GM23248 (cell line): ENCODE measurements at regions not wholly inside any gene's neighbourhood (a gene's known extent, or its start where the extent isn't known, plus 50 kb on each side); places are given as distances from the start of the nearest gene placed in this dataset.

ENCODE experiments used
- EZH2 ChIP-seq: fragments of 200-600 bp; sonication (generic); IDR thresholded peaks from 2 replicates; pipeline ENCODE4 v1.6.1; 2018; ENCODE audit warnings: antibody characterized with exemption, mild to moderate bottlenecking; ENCODE audit not compliant: insufficient read depth, poor library complexity, severe bottlenecking
- EZH2phosphoT487 ChIP-seq: fragments of 200-600 bp; sonication (generic); IDR thresholded peaks from 2 replicates; pipeline ENCODE4 v1.6.1; 2018; ENCODE audit warnings: antibody characterized with exemption, moderate library complexity, mild to moderate bottlenecking, low read depth; ENCODE audit not compliant: insufficient read depth

DNA sequence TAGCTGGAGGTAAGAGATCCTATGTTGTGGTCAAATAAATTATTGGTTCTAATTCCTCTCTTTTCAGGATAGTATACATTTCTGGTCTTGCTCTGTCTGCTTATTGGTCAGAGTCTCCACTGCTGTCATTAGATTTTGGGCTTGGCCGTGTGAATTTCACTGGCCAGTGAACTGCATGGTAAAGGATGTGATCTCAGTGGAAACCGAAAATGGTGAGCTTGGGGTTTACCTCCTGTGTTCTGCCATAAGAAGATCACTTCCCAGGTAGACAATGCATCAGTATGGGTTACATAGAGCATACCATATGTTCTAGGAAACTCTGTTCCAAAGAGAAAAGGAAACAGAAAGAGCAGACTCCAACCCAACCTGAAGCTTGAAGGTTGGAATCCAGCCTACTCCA, 1123.3 kb upstream of the B3GALT2 start:
- TF ChIP-seq EZH2 (no peak), EZH2phosphoT487 (no peak)
